Thyroid gland (tissue), 4 donors: ENCODE measurements at regions not wholly inside any gene's neighbourhood (a gene's known extent, or its start where the extent isn't known, plus 50 kb on each side); places are given as distances from the start of the nearest gene placed in this dataset.

Experiments
- DNase-seq, 2 donors: peaks; one replicate each; pipeline ENCODE4 v3.0.0-alpha.2; 2019
- H3K27ac ChIP-seq, 3 donors: fragments of 200-600 bp; sonication (generic); 1 replicate in 2 of 3; 2 replicates in 1 of 3; pipeline ENCODE4 v1.5.1; 2016 to 2019; ENCODE audit warnings: mild to moderate bottlenecking in 1 of 3, moderate library complexity in 1 of 3
- H3K27me3 ChIP-seq: fragments of 200-600 bp; sonication (generic); one replicate; pipeline ENCODE4 v1.5.1; 2019
- H3K36me3 ChIP-seq, 2 donors: fragments of 200-600 bp; sonication (generic); one replicate each; pipeline ENCODE4 v1.5.1; 2016 to 2019
- H3K4me1 ChIP-seq, 2 donors: fragments of 200-600 bp; sonication (generic); one replicate each; pipeline ENCODE4 v1.5.1; 2017 to 2019
- H3K4me3 ChIP-seq, 3 donors: fragments of 200-600 bp; sonication (generic); replicated peaks in 1 of 3; 1 replicate in 2 of 3; 2 replicates in 1 of 3; pipeline ENCODE4 v1.5.1; 2016; ENCODE audit warnings: mild to moderate bottlenecking in 1 of 3
- H3K9me3 ChIP-seq: fragments of 200-600 bp; sonication (generic); one replicate; pipeline ENCODE4 v1.5.1; 2017
- CTCF ChIP-seq, 6 experiments: fragments of 200-600 bp in 3 of 6; fragments of 450-650 bp in 3 of 6; sonication (generic) in 3 of 6; IDR thresholded peaks; one replicate each; pipeline ENCODE4 v1.5.1; 2016 to 2019; ENCODE audit warnings: antibody characterized with exemption in 6 of 6, mild to moderate bottlenecking in 2 of 6, inconsistent platforms in 1 of 6, moderate library complexity in 1 of 6
- POLR2A ChIP-seq, 2 donors: fragments of 450-650 bp; IDR thresholded peaks; one replicate each; pipeline ENCODE4 v1.6.1; 2017; ENCODE audit warnings: antibody characterized with exemption in 2 of 2, mild to moderate bottlenecking in 2 of 2, moderate library complexity in 1 of 2
- WGBS, 2 donors: methylation state at CpG; one replicate each; pipeline ENCODE4 v1.1.5; 2017; 5-methylcytosine and 5-hydroxymethylcytosine counted together
- intact Hi-C: fragments of 100-400 bp; cut with DNase I; formaldehyde crosslinking; loops from one replicate; pipeline ENCODE4 v1.15.1; 2023

GRCh38 chr22:47748957-47749356 lies 986.5 kb downstream of the TBC1D22A start:
- intact Hi-C loops, result no loop called here
- DNase-seq, result no peak
- WGBS, 2 donors, result 80 to 84% methylated on average over 11 of the region's 11 CpGs
- TF ChIP-seq CTCF (IDR thresholded peaks at IDR 0.05), result no peak
- TF ChIP-seq POLR2A (IDR thresholded peaks at IDR 0.05), result no peak
- no peak overlapping the region for H3K27ac ChIP-seq
- no peak overlapping the region for H3K4me3 ChIP-seq
- H3K9me3 ChIP-seq, result no peaks in the 10 kb centered on the region
- no peaks in the 10 kb centered on the region for H3K4me1 ChIP-seq
- no peaks in the 10 kb centered on the region for H3K27me3 ChIP-seq
- no peaks in the 10 kb centered on the region for H3K36me3 ChIP-seq

GRCh38 chr22:47748271-47748670 lies 985.8 kb downstream of the TBC1D22A start:
- intact Hi-C loops, result no loop called here
- Histone ChIP-seq H3K27me3 (no peaks in the 10 kb centered on the region), H3K36me3 (no peaks in the 10 kb centered on the region), H3K4me1 (no peaks in the 10 kb centered on the region), H3K27ac (no peak overlapping the region), H3K4me3 (no peak overlapping the region), H3K9me3 (no peaks in the 10 kb centered on the region)
- WGBS, 2 donors, result 62 to 71% methylated on average over 6 of the region's 6 CpGs
- TF ChIP-seq CTCF (IDR thresholded peaks at IDR 0.05) (no peak), POLR2A (IDR thresholded peaks at IDR 0.05) (no peak)
- no peak for DNase-seq

GRCh38 chr22:47740109-47740805 lies 977.8 kb downstream of the TBC1D22A start:
- WGBS, 2 donors, result 92 to 93% methylated on average over 9 to 10 of the region's 10 CpGs

GRCh38 chr22:47739291-47740015 lies 977.0 kb downstream of the TBC1D22A start:
- Histone ChIP-seq H3K27ac (no peak overlapping the region), H3K27me3 (no peaks in the 10 kb centered on the region), H3K4me3 (no peak overlapping the region), H3K9me3 (no peaks in the 10 kb centered on the region), H3K36me3 (no peaks in the 10 kb centered on the region), H3K4me1 (no peaks in the 10 kb centered on the region)
- 70 to 78% methylated on average over 3 to 16 of the region's 16 CpGs for WGBS, 2 donors
- DNase-seq, result no peak
- no peak for TF ChIP-seq CTCF (IDR thresholded peaks at IDR 0.05)
- no peak for TF ChIP-seq POLR2A (IDR thresholded peaks at IDR 0.05)
- intact Hi-C loops, result no loop called here

More at GRCh38 chr22:47740109-47740805, 977.8 kb downstream of the TBC1D22A start:
- intact Hi-C loops, result no loop called here
- Histone ChIP-seq H3K36me3 (no peaks in the 10 kb centered on the region), H3K9me3 (no peaks in the 10 kb centered on the region), H3K27ac (no peak overlapping the region), H3K4me1 (no peaks in the 10 kb centered on the region), H3K4me3 (no peak overlapping the region), H3K27me3 (no peaks in the 10 kb centered on the region)
- TF ChIP-seq POLR2A (IDR thresholded peaks at IDR 0.05) (no peak), CTCF (IDR thresholded peaks at IDR 0.05) (no peak)
- no peak for DNase-seq

GRCh38 chr22:47738472-47739013 lies 976.1 kb downstream of the TBC1D22A start:
- intact Hi-C loops, result no loop called here
- H3K27ac ChIP-seq, result no peak overlapping the region

More at GRCh38 chr22:47738472-47739013, 976.1 kb downstream of the TBC1D22A start:
- no peaks in the 10 kb centered on the region for H3K9me3 ChIP-seq
- WGBS, 2 donors, result 61 to 70% methylated on average over 8 of the region's 8 CpGs
- no peak for TF ChIP-seq POLR2A (IDR thresholded peaks at IDR 0.05)
- no peak for TF ChIP-seq CTCF (IDR thresholded peaks at IDR 0.05)
- no peaks in the 10 kb centered on the region for H3K4me1 ChIP-seq
- H3K4me3 ChIP-seq, result no peak overlapping the region
- H3K27me3 ChIP-seq, result no peaks in the 10 kb centered on the region
- no peak for DNase-seq
- no peaks in the 10 kb centered on the region for H3K36me3 ChIP-seq
